Hippocampal formation (tissue), 2 donors: ENCODE measurements at regions not wholly inside any gene's neighbourhood (a gene's known extent, or its start where the extent isn't known, plus 50 kb on each side); places are given as distances from the start of the nearest gene placed in this dataset.
"Not testable (repeated sequence)": the region's sequence is repeated elsewhere in the genome, so short reads cannot be mapped to it uniquely, and the experiment has no call there.

Experiments used
- DNase-seq, 2 donors: peaks; one replicate each; lab custom pipeline; 2025; lab: John Stamatoyannopoulos, UW

DNA sequence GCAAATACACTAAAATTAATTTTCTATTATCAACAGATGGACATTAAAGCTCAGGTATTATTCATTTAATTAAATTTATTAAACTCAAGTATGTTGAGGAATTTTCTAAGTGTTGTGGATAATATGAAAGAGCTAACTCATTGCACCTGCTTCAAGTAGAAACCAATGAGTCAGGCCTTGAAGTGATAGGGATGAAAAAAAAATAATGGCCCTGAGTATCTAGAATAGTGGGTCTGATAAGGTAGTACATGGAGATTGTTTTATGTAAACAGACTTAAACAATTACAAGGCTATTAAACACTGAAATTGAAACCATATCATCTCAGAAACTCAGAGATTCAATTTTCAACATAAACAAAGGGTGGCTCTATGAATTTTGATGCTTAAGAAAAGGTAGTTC lies 857.1 kb upstream of the GBE1 start:
- DNase-seq, result no peak

DNA sequence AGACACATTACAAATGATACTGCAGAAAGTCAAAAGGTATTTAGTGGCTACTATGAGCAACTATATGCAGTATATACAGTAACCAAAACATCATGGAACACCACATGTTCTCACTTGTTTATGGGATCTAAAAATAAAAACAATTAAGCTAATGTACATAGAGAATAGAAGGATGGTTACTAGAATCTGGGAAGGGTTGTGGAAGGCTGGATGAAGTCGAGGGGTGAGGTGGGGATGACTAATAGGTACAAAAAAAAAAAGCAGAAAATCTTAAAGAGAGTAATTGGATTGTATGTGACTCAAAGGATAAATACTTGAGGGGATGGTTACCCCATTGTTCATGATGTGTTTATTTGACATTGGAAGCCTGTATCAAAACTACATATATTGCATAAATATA lies 848.8 kb upstream of the GBE1 start:
- no peak for DNase-seq

DNA sequence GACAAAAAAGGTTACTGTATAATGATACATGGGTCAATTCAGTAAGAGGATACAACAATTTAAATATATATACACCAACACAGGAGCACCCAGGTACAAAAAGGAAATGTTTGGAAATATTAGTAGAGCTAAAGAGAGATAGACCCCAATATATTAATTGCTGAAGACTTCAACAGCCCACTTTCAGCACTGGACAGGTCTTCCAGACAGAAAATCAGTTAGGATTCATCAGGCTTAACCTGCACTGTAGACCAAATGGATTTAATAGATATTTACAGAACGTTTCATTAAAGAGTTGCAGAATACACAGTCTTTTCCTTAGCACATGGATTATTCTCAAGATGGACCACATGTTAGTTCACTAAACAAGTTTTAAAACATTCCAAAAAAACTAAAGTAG lies 845.9 kb upstream of the GBE1 start:
- no peak for DNase-seq

DNA sequence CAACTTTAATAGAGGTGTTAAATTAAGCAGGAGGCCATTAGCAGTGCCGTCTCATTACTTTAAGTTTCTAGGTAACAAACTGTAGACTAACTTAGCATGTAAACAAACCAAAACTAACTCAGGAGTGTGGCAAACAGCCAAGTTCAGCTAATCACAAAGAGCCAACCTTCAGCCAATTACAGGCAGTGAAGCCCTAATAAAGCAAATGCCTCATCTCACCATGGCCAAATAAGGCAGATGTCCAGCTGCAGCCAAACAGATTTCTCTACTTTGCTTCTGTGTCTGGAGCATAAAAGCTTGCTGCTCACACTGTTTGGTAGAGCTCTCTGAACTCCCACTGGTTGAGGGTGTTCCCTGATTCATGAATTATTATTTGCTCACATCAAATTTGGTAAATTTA lies 835.4 kb upstream of the GBE1 start:
- no peak for DNase-seq

DNA sequence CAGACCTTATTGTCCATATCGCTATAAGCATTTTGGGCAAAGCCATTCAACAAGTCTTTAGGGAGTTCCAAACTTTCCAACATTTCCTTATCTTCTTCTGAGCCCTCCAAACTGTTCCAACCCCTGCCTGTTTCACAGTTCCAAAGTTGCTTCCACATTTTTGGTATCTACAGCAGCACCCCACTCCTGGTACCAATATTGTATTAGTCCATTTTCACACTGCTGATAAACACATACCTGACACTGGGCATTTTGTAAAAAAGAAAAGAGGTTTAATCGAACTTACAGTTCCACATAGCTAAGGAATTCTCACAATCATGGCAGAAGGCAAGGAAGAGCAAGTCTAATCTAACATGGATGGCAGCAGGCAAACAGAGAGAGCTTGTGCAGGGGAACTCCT lies 834.1 kb upstream of the GBE1 start:
- no peak for DNase-seq

DNA sequence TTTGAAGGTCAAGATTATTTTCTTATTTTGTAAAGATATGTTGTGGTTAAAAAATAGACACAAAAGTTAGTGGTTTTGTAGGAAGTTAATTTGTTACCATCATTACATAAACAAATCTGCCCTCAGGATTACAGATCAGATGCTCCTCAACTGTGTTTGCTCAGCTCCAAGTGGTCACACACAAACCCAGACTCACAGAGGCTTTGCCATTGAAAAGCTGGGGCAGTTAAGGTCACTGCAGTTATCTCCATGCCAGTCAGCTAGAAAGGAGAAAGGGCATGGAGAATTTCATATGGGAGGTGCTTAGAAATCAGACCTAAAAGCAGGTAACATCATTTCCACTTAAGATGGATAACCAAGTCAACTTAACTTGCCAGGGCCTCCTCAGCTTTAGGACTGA lies 825.7 kb upstream of the GBE1 start:
- no peak for DNase-seq

DNA sequence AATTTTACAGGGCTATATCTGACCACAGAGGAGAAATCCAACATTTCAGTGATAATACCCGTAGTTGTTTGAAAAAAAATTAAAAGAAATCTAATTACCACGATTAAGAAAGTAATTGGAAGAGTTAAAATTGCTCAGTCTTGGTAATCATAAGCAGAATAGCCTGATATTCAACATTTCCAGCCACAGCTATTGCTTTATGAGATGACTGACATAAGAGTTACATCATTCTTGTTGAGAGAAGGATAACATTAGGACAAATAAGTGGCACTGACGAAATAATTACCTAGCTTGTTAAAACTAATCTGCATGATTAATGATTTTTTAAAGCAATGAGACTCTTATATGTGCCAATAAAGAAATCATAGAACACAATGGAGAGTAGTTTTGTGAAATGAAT lies 825.0 kb upstream of the GBE1 start:
- no peak for DNase-seq

DNA sequence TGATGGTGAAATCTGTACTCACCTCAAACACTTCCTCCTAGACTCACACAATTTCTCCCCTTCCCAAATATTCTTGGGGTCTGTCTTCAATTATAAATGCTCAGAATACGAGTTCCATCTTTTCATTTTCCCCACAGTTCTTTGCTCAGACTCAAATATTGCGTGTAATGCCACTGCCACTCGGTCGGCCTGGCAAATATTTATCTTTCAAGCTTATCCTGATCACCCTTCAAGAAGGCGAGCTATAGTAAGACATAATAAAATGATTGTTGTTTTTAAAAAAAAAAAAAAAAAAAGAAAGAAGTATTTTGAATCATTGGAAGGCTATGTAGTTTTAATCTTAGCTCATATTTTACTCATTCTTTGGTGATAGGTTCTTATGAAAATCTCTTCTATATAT lies 824.6 kb upstream of the GBE1 start:
- not testable (repeated sequence) for DNase-seq

DNA sequence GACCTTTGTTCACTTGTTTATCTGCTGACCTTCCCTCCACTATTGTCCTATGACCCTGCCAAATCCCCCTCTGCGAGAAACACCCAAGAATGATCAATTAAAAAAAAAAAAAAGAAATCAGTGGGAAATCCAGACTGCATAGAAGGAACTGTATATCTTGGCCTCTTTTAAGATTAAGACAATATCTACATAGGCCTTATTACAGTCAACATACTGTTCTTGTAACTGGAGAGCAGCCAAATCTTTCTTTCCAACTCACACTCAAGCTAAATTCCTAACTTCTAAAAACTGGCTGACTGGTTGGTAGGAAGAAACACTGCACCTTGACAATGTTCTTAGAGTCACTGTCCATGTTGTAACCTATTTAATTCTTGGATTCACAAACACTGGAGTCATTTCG lies 824.1 kb upstream of the GBE1 start:
- DNase-seq, result not testable (repeated sequence)

DNA sequence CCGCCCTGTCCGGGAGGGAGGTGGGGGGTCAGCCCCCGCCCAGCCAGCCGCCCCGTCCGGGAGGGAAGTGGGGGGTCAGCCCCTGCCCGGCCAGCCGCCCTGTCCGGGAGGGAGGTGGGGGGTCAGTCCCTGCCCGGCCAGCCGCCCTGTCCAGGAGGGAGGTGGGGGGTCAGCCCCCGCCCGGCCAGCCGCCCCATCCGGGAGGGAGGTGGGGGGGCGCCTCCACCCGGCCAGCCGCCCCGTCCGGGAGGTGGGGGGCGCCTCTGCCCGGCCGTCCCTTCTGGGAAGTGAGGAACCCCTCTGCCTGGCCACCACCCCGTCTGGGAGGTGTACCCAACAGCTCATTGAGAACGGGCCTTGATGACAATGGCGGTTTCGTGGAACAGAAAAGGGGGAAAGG lies 823.4 kb upstream of the GBE1 start:
- DNase-seq, result not testable (repeated sequence)

DNA sequence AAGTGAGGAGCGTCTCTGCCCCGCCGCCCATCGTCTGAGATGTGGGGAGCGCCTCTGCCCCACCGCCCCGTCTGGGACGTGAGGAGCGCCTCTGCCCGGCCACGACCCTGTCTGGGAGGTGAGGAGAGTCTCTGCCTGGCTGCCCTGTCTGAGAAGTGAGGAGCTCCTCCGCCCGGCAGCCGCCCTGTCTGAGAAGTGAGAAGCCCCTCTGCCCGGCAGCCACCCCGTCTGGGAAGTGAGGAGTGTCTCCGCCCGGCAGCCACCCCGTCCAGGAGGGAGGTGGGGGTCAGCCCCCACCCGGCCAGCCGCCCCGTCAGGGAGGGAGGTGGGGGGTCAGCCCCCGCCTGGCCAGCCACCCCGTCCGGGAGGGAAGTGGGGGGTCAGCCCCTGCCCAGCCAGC lies 823.0 kb upstream of the GBE1 start:
- DNase-seq, result not testable (repeated sequence)

DNA sequence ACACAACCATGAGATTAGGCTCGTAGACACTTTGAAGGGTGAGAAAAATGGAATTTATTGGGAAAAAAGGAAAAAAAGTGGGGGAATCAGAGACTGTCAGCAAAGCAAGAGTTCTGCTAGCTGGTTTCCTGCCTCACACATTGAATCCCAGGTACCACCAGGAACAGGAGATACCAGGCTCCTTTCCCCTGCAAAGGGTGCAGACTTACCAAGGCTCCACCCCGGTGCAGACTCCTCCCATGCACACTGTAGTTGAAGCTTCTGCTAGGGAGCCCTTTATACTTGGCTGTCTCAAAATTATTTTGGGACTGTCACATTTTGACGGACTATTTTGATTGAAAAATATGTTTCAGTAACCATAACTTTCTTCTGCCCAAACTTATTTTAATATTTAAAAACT lies 819.9 kb upstream of the GBE1 start:
- DNase-seq, result no peak

DNA sequence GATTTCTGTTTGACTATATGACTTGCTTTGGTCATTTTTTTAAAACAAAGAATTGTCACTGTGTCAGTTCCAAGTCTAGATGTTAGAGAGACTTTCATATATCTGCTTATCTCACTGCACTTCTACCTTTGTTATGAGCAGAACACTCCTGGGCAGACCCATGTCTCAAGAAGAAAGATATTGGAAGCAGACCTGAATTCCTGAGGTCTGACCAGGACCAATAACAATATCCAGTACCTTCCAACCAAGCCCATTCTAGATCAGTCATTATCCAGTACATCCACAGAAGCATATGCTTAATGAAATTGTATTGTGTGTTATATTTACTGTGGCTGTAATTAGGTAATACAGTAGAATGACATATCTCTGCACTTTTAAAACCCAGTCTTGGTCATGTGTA lies 811.3 kb upstream of the GBE1 start:
- DNase-seq, result no peak

DNA sequence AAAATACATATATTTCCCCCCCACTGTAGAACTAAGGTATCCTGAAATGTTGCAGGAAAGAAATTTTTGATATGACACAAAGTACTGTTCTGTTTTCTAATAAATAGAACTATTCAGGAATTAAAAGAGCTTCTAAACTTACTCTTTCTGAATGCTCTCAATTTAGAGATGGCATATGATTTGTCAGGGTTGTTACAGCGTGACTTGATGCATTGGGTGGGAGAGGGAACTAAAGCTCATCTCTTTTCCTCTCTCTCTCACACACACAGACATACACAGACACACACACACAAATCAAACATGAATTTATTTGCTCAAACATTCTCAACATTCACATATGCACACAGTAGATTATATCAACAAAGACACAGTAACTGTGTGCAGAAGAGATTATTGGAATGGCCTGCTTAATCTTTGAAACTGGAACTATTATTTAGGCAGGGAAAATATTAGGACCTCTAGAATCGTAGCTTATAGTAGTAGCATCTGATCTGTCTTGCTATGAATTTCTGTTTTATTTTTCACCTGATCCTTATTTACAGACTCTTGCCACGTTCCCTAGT lies 807.4 kb upstream of the GBE1 start:
- no peak for DNase-seq

DNA sequence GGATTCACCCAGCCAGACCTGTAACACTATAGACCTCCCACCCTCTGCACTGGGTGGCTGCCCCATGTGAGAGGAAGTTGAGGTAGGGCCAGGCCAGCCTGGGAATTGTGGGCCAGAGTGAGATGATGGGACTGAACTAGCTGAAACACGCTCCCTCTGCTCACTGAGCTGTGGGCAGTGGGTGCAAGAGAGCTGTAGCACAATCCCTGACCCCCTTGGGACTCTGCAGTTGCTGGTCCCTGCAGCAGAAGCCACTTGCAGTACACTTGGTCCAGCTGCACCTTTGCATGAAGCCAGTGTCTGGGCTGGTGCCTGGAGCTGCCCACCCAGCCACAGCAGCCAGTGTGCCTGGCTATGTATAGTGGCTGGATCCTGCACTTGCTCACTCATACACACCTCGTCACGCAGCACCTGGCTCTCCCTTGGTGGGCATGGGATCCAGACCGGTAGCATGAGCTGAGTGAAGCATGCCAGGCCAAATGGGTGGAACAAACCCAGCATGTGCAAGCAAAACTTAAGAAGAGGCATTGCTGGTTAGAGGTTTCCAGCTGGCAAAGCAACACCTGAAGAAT lies 805.7 kb upstream of the GBE1 start:
- no peak for DNase-seq

DNA sequence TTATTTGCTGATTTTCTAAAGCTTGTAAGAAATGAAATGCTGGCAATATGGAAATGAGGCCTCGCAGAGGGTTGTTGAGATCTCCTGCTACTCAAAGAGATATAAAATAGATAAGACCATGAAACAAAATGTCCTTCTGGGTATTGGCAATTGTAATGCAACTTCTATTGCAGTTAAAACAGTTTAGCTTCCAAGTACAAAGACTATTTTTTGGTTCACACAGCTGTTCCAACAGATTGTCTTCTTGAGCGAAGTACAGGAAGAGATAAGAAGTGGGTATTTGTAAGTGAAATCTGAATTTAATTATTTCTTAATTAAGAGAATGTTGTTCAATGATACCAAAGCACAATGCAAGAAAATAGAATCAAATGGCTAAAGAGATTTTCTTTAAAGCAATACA lies 801.5 kb upstream of the GBE1 start:
- DNase-seq, result no peak

DNA sequence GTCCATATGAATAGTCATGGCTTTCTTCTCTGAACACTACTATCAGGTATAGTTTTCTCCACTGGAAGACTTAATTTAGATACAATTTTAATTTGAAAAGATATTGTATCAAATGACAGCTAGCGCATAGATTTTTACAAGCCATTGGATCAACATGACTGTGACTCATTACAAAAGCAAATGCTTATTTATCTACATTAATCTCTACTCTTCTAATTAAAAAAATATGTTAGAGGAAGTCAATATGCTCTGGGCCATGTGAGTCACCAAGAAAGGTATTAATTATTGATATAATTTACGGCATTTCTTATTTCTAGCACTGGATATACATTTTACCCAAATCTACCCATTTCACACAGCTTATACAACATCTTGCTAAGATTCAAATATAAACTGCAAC lies 800.3 kb upstream of the GBE1 start:
- DNase-seq, result no peak

DNA sequence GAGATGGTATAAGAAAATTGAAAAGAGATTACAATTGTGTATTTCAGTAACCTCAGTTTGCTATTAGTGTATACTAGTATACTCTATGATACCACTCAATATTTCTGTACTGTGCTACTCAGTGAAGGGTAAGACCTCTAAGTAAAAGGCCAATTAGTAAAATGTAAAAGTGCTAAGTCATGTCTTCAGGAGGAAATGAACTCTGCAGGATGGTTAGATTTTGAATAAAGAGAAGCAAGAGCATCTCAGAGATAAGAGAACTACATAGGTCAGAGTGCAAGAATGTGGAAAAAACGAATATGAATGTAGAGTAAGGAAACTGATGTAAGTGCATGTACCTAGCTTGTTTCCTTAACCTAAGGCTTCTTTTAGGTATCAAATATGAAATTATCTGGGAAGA lies 796.6 kb upstream of the GBE1 start:
- DNase-seq, result no peak

DNA sequence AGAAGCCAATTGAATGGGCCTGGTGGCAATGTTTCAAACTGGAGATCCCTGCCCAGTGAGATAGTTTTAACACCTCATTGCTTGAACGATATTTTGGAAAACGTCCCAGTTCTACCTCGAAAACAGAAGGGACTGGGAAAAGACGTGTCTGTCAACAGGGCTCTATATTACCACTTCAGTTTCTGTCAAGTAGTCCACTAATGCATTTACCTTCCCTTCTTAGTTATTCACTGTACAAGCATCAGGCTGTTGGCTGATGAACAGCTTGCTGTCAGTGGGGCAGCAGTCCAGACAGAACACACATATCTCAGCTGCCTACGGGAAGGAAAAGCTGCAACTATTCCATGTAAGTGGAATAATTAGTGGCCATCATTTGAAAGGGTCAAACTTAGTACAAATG lies 794.7 kb upstream of the GBE1 start:
- no peak for DNase-seq

DNA sequence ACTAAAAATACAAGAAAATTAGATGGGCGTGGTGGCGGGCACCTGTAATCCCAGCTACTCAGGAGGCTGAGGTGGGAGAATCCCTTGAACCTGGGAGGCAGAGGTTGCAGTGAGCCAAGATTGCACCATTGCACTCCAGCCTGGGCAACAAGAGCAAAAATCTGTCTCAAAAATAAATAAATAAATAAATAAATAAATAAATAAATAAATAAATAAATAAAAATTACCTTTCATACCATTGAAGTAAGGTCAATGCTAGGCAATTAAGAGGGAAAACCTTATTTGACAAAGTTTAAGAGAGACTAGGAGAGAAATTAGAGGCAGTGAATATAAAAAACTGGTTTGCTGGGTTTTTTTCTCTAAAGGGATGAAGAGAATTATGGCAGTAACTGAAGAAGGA lies 781.1 kb upstream of the GBE1 start:
- DNase-seq, result not testable (repeated sequence)

DNA sequence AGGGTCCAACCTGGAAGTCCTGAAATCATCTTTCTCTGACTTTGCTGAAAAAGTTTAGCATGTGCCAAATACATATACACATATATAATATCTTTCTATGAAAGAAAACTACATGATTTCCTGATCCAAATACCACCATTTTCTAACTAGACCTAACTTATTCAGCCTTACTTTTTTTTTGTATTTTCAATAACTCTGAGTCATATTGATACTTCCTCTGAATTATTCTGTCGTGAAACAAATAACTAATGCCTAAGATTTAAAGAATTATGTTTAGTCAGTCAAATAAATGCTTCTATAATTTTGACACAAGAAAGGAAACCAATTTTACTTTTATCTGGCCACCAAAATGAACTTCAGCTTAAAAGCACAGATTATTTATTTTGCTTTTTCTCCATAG lies 760.2 kb upstream of the GBE1 start:
- no peak for DNase-seq

DNA sequence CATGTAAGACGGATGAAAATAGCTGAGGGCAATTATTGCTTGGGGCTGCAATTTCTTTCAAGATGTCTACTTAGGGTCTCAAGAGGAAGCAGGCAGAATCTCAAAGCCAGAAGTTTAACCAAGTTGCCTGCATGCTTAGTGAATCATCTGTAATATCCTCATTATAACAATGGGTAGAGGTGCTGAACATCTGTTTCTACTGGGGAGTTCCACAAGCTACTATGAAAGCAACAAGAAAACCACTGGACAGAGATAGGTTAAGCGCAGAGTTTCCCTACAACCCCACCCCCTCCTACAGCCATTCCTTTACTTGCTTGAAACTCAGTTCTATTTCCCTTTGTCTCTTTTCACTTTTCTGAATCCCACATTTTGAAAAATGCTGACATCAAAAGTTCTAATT lies 759.4 kb upstream of the GBE1 start:
- no peak for DNase-seq

DNA sequence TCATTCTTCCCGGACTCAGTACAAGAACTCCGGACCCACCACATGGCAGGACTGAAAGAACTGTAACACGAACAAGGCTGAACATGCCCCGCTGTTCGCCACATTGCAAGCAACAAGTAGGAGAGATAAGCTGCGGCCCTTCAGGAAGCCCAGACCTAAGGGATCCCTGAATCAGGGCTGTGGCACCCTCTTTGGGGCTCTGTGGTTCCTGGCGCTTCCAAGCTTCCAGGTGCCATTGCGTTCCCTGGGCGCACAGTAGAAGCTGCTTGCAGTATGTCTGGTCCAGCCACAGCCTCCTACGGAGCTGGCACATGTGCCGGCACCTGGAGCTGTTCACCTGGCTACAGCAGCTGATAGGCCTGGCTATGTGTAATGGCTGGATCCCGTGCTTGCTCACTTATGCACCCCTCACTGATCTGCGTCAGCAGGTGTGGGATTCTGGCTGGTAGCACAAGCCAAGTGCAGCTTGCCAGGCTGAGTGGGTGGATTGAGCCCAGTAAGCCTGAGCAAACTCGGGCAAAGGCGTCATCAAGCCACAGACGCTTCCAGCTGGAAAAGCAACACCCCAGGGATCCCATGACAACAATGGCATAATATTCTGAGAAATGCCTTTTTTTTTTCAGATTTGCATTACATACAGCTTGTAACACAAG lies 748.6 kb upstream of the GBE1 start:
- no peak for DNase-seq
